ENCODE measurements at regions not wholly inside any gene's neighbourhood (a gene's known extent, or its start where the extent isn't known, plus 50 kb on each side); places are given as distances from the start of the nearest gene placed in this dataset.

- TF ChIP-seq POLR2A (IDR thresholded peaks at IDR 0.05; ENCODE audit: low read depth, low read length) (no peak), POLR2AphosphoS5 (IDR thresholded peaks at IDR 0.05; ENCODE audit: low read depth, low read length) (no peak), TAF1 (IDR thresholded peaks at IDR 0.05; ENCODE audit: borderline replicate concordance, low read depth, low read length) (no peak)
Measured at GRCh38 chr3:110027446-110028080, 690.2 kb upstream of the DPPA4 start.

Measured in GM12892 (cell line).